HL-60 (cell line): ENCODE measurements at regions not wholly inside any gene's neighbourhood (a gene's known extent, or its start where the extent isn't known, plus 50 kb on each side); places are given as distances from the start of the nearest gene placed in this dataset.

Experiments
- GABPA ChIP-seq: IDR thresholded peaks from 2 replicates; pipeline ENCODE4 v1.6.1; 2012; ENCODE audit warnings: low read depth
- POLR2AphosphoS5 ChIP-seq: IDR thresholded peaks from 2 replicates; pipeline ENCODE4 v1.6.1; 2012; ENCODE audit warnings: low read depth
- SPI1 ChIP-seq: IDR thresholded peaks from 2 replicates; pipeline ENCODE4 v1.6.1; 2012; ENCODE audit warnings: low read depth, mild to moderate bottlenecking, borderline replicate concordance
- TF ChIP-seq, protein P1 (sequence below): IDR thresholded peaks from one replicate; pipeline ENCODE4 v1.5.1; 2011; ENCODE audit warnings: low read length, control low read depth, inconsistent platforms; ENCODE audit not compliant: insufficient read depth
- TF ChIP-seq, protein P2 (sequence below): IDR thresholded peaks from 2 replicates; pipeline ENCODE4 v1.6.1; 2012; ENCODE audit warnings: low read depth; ENCODE audit not compliant: insufficient replicate concordance

DNA sequence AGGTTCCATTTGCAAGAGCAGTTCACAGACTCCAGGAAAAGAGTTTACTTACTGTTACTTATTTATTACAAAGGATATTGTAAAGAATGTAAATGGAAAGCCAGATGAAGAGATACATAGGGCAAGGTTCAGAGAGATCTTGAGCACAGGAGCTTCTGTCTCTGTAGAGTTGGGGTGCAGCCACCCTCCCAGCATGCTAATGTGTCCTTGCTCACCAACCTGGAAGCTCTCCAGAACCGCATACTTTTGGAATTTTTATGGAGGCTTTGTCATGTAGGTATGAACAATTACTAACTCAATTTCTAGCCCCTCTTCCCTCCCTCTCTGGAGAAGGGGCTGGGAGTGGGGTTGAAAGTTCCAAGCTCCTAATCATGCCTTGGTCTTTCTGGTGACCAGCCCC, 857.2 kb downstream of the RPA4 start:
- TF ChIP-seq POLR2AphosphoS5 (no peak), SPI1 (no peak), GABPA (no peak)
- TF ChIP-seq, protein P1, sequence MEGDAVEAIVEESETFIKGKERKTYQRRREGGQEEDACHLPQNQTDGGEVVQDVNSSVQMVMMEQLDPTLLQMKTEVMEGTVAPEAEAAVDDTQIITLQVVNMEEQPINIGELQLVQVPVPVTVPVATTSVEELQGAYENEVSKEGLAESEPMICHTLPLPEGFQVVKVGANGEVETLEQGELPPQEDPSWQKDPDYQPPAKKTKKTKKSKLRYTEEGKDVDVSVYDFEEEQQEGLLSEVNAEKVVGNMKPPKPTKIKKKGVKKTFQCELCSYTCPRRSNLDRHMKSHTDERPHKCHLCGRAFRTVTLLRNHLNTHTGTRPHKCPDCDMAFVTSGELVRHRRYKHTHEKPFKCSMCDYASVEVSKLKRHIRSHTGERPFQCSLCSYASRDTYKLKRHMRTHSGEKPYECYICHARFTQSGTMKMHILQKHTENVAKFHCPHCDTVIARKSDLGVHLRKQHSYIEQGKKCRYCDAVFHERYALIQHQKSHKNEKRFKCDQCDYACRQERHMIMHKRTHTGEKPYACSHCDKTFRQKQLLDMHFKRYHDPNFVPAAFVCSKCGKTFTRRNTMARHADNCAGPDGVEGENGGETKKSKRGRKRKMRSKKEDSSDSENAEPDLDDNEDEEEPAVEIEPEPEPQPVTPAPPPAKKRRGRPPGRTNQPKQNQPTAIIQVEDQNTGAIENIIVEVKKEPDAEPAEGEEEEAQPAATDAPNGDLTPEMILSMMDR: no peak
- TF ChIP-seq, protein P2, sequence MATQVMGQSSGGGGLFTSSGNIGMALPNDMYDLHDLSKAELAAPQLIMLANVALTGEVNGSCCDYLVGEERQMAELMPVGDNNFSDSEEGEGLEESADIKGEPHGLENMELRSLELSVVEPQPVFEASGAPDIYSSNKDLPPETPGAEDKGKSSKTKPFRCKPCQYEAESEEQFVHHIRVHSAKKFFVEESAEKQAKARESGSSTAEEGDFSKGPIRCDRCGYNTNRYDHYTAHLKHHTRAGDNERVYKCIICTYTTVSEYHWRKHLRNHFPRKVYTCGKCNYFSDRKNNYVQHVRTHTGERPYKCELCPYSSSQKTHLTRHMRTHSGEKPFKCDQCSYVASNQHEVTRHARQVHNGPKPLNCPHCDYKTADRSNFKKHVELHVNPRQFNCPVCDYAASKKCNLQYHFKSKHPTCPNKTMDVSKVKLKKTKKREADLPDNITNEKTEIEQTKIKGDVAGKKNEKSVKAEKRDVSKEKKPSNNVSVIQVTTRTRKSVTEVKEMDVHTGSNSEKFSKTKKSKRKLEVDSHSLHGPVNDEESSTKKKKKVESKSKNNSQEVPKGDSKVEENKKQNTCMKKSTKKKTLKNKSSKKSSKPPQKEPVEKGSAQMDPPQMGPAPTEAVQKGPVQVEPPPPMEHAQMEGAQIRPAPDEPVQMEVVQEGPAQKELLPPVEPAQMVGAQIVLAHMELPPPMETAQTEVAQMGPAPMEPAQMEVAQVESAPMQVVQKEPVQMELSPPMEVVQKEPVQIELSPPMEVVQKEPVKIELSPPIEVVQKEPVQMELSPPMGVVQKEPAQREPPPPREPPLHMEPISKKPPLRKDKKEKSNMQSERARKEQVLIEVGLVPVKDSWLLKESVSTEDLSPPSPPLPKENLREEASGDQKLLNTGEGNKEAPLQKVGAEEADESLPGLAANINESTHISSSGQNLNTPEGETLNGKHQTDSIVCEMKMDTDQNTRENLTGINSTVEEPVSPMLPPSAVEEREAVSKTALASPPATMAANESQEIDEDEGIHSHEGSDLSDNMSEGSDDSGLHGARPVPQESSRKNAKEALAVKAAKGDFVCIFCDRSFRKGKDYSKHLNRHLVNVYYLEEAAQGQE: no peak
